ENCODE measurements at regions not wholly inside any gene's neighbourhood (a gene's known extent, or its start where the extent isn't known, plus 50 kb on each side); places are given as distances from the start of the nearest gene placed in this dataset.

GRCh38 chr12:17609153-17609552 is 480.8 kb downstream of the RERGL start:
- Histone ChIP-seq H3K4me2 (ENCODE audit: low read length) (no peak overlapping the region), H3K36me3 (ENCODE audit: control insufficient read depth, low read length) (no peaks in the 10 kb centered on the region), H3F3A (ENCODE audit: control insufficient read depth, insufficient read depth) (no peaks in the 10 kb centered on the region), H3K4me3 (ENCODE audit: low read length) (no peak overlapping the region), H3K79me2 (ENCODE audit: control insufficient read depth, low read length) (no peaks in the 10 kb centered on the region), H4K20me1 (ENCODE audit: control insufficient read depth, insufficient read depth, low read depth, low read length) (no peaks in the 10 kb centered on the region), H3K9me3 (ENCODE audit: control insufficient read depth, insufficient read depth, low read length) (no peaks in the 10 kb centered on the region), H3K4me1 (ENCODE audit: control insufficient read depth, low read length) (no peaks in the 10 kb centered on the region), H3K9me2 (replicated peaks; ENCODE audit: control insufficient read depth, low read length) (no peaks in the 10 kb centered on the region), H3K27ac (ENCODE audit: low read depth, low read length) (no peak overlapping the region), H3K27me3 (ENCODE audit: control insufficient read depth, low read length) (no peaks in the 10 kb centered on the region)
- TF ChIP-seq CTCF (IDR thresholded peaks at IDR 0.05; ENCODE audit: low read depth, low read length, poor library complexity, severe bottlenecking) (no peak), EZH2phosphoT487 (IDR thresholded peaks at IDR 0.05; ENCODE audit: borderline replicate concordance, low read length) (no peak)

GRCh38 chr12:17595111-17595510 is 494.9 kb downstream of the RERGL start:
- no peaks in the 10 kb centered on the region for H3K36me3 ChIP-seq (ENCODE audit: control insufficient read depth, low read length)
- TF ChIP-seq EZH2phosphoT487 (IDR thresholded peaks at IDR 0.05; ENCODE audit: borderline replicate concordance, low read length) (no peak), CTCF (IDR thresholded peaks at IDR 0.05; ENCODE audit: low read depth, low read length, poor library complexity, severe bottlenecking) (no peak)
- H3K4me3 ChIP-seq (ENCODE audit: low read length) = no peak overlapping the region
- H3K9me3 ChIP-seq (ENCODE audit: control insufficient read depth, insufficient read depth, low read length) = no peaks in the 10 kb centered on the region
- H3K27me3 ChIP-seq (ENCODE audit: control insufficient read depth, low read length) = no peaks in the 10 kb centered on the region
- H4K20me1 ChIP-seq (ENCODE audit: control insufficient read depth, insufficient read depth, low read depth, low read length) = no peaks in the 10 kb centered on the region
- no peak overlapping the region for H3K27ac ChIP-seq (ENCODE audit: low read depth, low read length)
- no peaks in the 10 kb centered on the region for H3K79me2 ChIP-seq (ENCODE audit: control insufficient read depth, low read length)
- no peaks in the 10 kb centered on the region for H3F3A ChIP-seq (ENCODE audit: control insufficient read depth, insufficient read depth)
- no peaks in the 10 kb centered on the region for H3K9me2 ChIP-seq (replicated peaks; ENCODE audit: control insufficient read depth, low read length)
- H3K4me2 ChIP-seq (ENCODE audit: low read length) = no peak overlapping the region
- H3K4me1 ChIP-seq (ENCODE audit: control insufficient read depth, low read length) = no peaks in the 10 kb centered on the region

- no peaks in the 10 kb centered on the region for H3F3A ChIP-seq (ENCODE audit: control insufficient read depth, insufficient read depth)
- H3K9me2 ChIP-seq (replicated peaks; ENCODE audit: control insufficient read depth, low read length) = no peaks in the 10 kb centered on the region
- H3K27me3 ChIP-seq (ENCODE audit: control insufficient read depth, low read length) = no peaks in the 10 kb centered on the region
- no peaks in the 10 kb centered on the region for H3K9me3 ChIP-seq (ENCODE audit: control insufficient read depth, insufficient read depth, low read length)
- no peak for TF ChIP-seq CTCF (IDR thresholded peaks at IDR 0.05; ENCODE audit: low read depth, low read length, poor library complexity, severe bottlenecking)
- TF ChIP-seq EZH2phosphoT487 (IDR thresholded peaks at IDR 0.05; ENCODE audit: borderline replicate concordance, low read length) = no peak
- H3K27ac ChIP-seq (ENCODE audit: low read depth, low read length) = no peak overlapping the region
- no peaks in the 10 kb centered on the region for H3K4me1 ChIP-seq (ENCODE audit: control insufficient read depth, low read length)
- H3K4me2 ChIP-seq (ENCODE audit: low read length) = no peak overlapping the region
- H4K20me1 ChIP-seq (ENCODE audit: control insufficient read depth, insufficient read depth, low read depth, low read length) = no peaks in the 10 kb centered on the region
- H3K4me3 ChIP-seq (ENCODE audit: low read length) = no peak overlapping the region
- no peaks in the 10 kb centered on the region for H3K79me2 ChIP-seq (ENCODE audit: control insufficient read depth, low read length)
- no peaks in the 10 kb centered on the region for H3K36me3 ChIP-seq (ENCODE audit: control insufficient read depth, low read length)
These were observed 496.1 kb downstream of the RERGL start for GRCh38 chr12:17593715-17594406.
